ENCODE measurements at regions not wholly inside any gene's neighbourhood (a gene's known extent, or its start where the extent isn't known, plus 50 kb on each side); places are given as distances from the start of the nearest gene placed in this dataset.

- no peaks in the 10 kb centered on the region for H3K9me3 Mint-ChIP-seq
- no peak overlapping the region for H3K4me3 Mint-ChIP-seq
- H3K27me3 Mint-ChIP-seq (ENCODE audit: low read depth) = peaks cover 6% of the 10 kb centered on the region
- no peaks in the 10 kb centered on the region for H3K4me1 Mint-ChIP-seq
- no peak overlapping the region for H3K27ac Mint-ChIP-seq
- TF ChIP-seq, protein P1, sequence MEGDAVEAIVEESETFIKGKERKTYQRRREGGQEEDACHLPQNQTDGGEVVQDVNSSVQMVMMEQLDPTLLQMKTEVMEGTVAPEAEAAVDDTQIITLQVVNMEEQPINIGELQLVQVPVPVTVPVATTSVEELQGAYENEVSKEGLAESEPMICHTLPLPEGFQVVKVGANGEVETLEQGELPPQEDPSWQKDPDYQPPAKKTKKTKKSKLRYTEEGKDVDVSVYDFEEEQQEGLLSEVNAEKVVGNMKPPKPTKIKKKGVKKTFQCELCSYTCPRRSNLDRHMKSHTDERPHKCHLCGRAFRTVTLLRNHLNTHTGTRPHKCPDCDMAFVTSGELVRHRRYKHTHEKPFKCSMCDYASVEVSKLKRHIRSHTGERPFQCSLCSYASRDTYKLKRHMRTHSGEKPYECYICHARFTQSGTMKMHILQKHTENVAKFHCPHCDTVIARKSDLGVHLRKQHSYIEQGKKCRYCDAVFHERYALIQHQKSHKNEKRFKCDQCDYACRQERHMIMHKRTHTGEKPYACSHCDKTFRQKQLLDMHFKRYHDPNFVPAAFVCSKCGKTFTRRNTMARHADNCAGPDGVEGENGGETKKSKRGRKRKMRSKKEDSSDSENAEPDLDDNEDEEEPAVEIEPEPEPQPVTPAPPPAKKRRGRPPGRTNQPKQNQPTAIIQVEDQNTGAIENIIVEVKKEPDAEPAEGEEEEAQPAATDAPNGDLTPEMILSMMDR (IDR thresholded peaks at IDR 0.05; ENCODE audit: unreplicated experiment in 3 of 3) = peak; percentile 44 to 64 (median 57)
- H3K36me3 Mint-ChIP-seq (ENCODE audit: low read depth) = no peaks in the 10 kb centered on the region
Observed at GRCh38 chr9:22238809-22239684, 207.6 kb upstream of the DMRTA1 start.

GRCh38 chr9:22240619-22241018 is 206.0 kb upstream of the DMRTA1 start:
- H3K27me3 Mint-ChIP-seq (ENCODE audit: low read depth) = peaks cover 6% of the 10 kb centered on the region
- TF ChIP-seq, protein P1 (IDR thresholded peaks at IDR 0.05; ENCODE audit: unreplicated experiment in 3 of 3) = no peak
- H3K9me3 Mint-ChIP-seq = no peaks in the 10 kb centered on the region
- H3K4me1 Mint-ChIP-seq = no peaks in the 10 kb centered on the region
- H3K36me3 Mint-ChIP-seq (ENCODE audit: low read depth) = no peaks in the 10 kb centered on the region
- H3K27ac Mint-ChIP-seq = no peak overlapping the region
- H3K4me3 Mint-ChIP-seq = no peak overlapping the region

DNA sequence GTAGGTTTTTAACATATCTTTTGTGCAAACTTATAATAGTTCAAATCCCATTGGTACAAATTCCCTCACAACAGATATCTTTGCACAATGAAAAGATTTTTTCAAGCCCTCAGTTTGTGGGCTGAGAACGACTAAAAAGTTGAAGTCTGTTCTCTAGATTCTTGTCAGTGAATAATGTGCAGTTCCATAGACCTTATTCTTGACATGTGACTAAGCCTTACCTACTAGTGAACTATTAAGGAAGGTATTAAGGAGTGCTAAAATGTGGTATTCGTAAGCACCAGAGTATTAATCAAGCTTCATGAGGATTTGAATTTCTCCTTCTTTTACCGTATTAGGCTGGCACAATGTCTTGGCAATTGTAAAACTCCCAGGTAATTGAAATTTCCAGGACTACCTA is 205.6 kb upstream of the DMRTA1 start:
- TF ChIP-seq, protein P1 (IDR thresholded peaks at IDR 0.05; ENCODE audit: unreplicated experiment in 3 of 3) = no peak
- no peak overlapping the region for H3K4me3 Mint-ChIP-seq
- no peak overlapping the region for H3K27ac Mint-ChIP-seq
- no peaks in the 10 kb centered on the region for H3K9me3 Mint-ChIP-seq
- H3K4me1 Mint-ChIP-seq = no peaks in the 10 kb centered on the region
- H3K36me3 Mint-ChIP-seq (ENCODE audit: low read depth) = no peaks in the 10 kb centered on the region
- H3K27me3 Mint-ChIP-seq (ENCODE audit: low read depth) = peaks cover 6% of the 10 kb centered on the region

DNA sequence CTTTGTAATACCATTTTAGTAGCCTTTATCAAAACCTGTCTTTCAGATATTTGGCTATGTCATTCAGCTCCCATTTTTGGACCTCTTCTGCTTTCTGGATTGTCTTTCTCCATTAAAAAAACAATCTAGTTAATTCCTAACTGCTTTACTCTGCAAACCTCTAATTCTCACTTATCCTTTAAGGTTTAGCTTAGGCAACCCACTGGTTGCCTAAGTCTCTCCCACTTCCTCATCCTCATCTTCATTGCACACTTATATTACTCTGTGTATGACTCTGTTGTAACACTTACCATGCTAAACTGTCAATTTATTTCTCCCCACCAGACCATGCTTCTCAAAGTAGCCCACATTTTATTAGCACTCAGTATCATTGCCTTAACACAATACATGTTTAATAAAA is 205.0 kb upstream of the DMRTA1 start:
- TF ChIP-seq, protein P1 (IDR thresholded peaks at IDR 0.05; ENCODE audit: unreplicated experiment in 3 of 3) = no peak
- Mint-ChIP-seq H3K9me3 (no peaks in the 10 kb centered on the region), H3K4me1 (no peaks in the 10 kb centered on the region), H3K27ac (no peak overlapping the region), H3K36me3 (ENCODE audit: low read depth) (no peaks in the 10 kb centered on the region), H3K27me3 (ENCODE audit: low read depth) (peaks cover 6% of the 10 kb centered on the region), H3K4me3 (no peak overlapping the region)

GRCh38 chr9:22244139-22245011 is 202.2 kb upstream of the DMRTA1 start:
- no peaks in the 10 kb centered on the region for H3K4me1 Mint-ChIP-seq
- H3K27me3 Mint-ChIP-seq (ENCODE audit: low read depth) = no peaks in the 10 kb centered on the region
- H3K9me3 Mint-ChIP-seq = peaks cover under 1% of the 10 kb centered on the region
- no peak overlapping the region for H3K4me3 Mint-ChIP-seq
- no peaks in the 10 kb centered on the region for H3K36me3 Mint-ChIP-seq (ENCODE audit: low read depth)
- TF ChIP-seq, protein P1 (IDR thresholded peaks at IDR 0.05; ENCODE audit: unreplicated experiment in 3 of 3) = peak; percentile 45 to 57 (median 52)
- H3K27ac Mint-ChIP-seq = no peak overlapping the region

All from nephron (organoid).